ENCODE measurements at regions not wholly inside any gene's neighbourhood (a gene's known extent, or its start where the extent isn't known, plus 50 kb on each side); places are given as distances from the start of the nearest gene placed in this dataset.

- TF ChIP-seq CTCF (IDR thresholded peaks at IDR 0.05; ENCODE audit: low read depth, low read length) (no peak), EZH2phosphoT487 (IDR thresholded peaks at IDR 0.05; ENCODE audit: low read depth) (no peak)
- H3K4me1 ChIP-seq (ENCODE audit: low read length): no peaks in the 10 kb centered on the region
- no peak overlapping the region for H3K9ac ChIP-seq (ENCODE audit: low read length)
- H2AFZ ChIP-seq (ENCODE audit: low read depth, low read length): no peak overlapping the region
- no peak overlapping the region for H3K4me2 ChIP-seq (ENCODE audit: low read length)
- no peaks in the 10 kb centered on the region for H3K79me2 ChIP-seq (ENCODE audit: low read length)
- H4K20me1 ChIP-seq (ENCODE audit: insufficient read depth, low read length): no peaks in the 10 kb centered on the region
- no peak overlapping the region for H3K27ac ChIP-seq (ENCODE audit: low read length)
- 0 out of 2 replicates have a peak, but pooled peaks cover 6% of the 10 kb centered on the region for H3K9me3 ChIP-seq (ENCODE audit: insufficient read depth, low read length)
- H3K4me3 ChIP-seq (ENCODE audit: low read length): no peak overlapping the region
- no peaks in the 10 kb centered on the region for H3K36me3 ChIP-seq (replicated peaks; ENCODE audit: low read depth, low read length)
- peaks cover 11% of the 10 kb centered on the region for H3K27me3 ChIP-seq (ENCODE audit: low read depth, low read length)
Observed at GRCh38 chr9:86668488-86668887, 278.8 kb downstream of the GAS1 start.

- H4K20me1 ChIP-seq (ENCODE audit: insufficient read depth, low read length): no peaks in the 10 kb centered on the region
- no peak for TF ChIP-seq EZH2phosphoT487 (IDR thresholded peaks at IDR 0.05; ENCODE audit: low read depth)
- TF ChIP-seq CTCF (IDR thresholded peaks at IDR 0.05; ENCODE audit: low read depth, low read length): no peak
- H3K27ac ChIP-seq (ENCODE audit: low read length): no peak overlapping the region
- no peak overlapping the region for H3K9ac ChIP-seq (ENCODE audit: low read length)
- H2AFZ ChIP-seq (ENCODE audit: low read depth, low read length): no peak overlapping the region
- no peaks in the 10 kb centered on the region for H3K79me2 ChIP-seq (ENCODE audit: low read length)
- H3K4me3 ChIP-seq (ENCODE audit: low read length): no peak overlapping the region
- 0 out of 2 replicates have a peak, but pooled peaks cover 6% of the 10 kb centered on the region for H3K9me3 ChIP-seq (ENCODE audit: insufficient read depth, low read length)
- H3K4me1 ChIP-seq (ENCODE audit: low read length): no peaks in the 10 kb centered on the region
- H3K4me2 ChIP-seq (ENCODE audit: low read length): no peak overlapping the region
- H3K27me3 ChIP-seq (ENCODE audit: low read depth, low read length): 0 out of 2 replicates have a peak, but pooled peaks cover under 1% of the 10 kb centered on the region
- H3K36me3 ChIP-seq (replicated peaks; ENCODE audit: low read depth, low read length): no peaks in the 10 kb centered on the region
Observed at GRCh38 chr9:86667307-86667706, 280.0 kb downstream of the GAS1 start.

- Histone ChIP-seq H3K4me3 (ENCODE audit: low read length) (no peak overlapping the region), H3K79me2 (ENCODE audit: low read length) (no peaks in the 10 kb centered on the region), H3K9ac (ENCODE audit: low read length) (no peak overlapping the region), H2AFZ (ENCODE audit: low read depth, low read length) (no peak overlapping the region), H3K4me1 (ENCODE audit: low read length) (no peaks in the 10 kb centered on the region), H4K20me1 (ENCODE audit: insufficient read depth, low read length) (no peaks in the 10 kb centered on the region), H3K27ac (ENCODE audit: low read length) (no peak overlapping the region), H3K4me2 (ENCODE audit: low read length) (no peak overlapping the region), H3K36me3 (replicated peaks; ENCODE audit: low read depth, low read length) (no peaks in the 10 kb centered on the region), H3K27me3 (ENCODE audit: low read depth, low read length) (no peaks in the 10 kb centered on the region), H3K9me3 (ENCODE audit: insufficient read depth, low read length) (no peaks in the 10 kb centered on the region)
- TF ChIP-seq EZH2phosphoT487 (IDR thresholded peaks at IDR 0.05; ENCODE audit: low read depth) (no peak), CTCF (IDR thresholded peaks at IDR 0.05; ENCODE audit: low read depth, low read length) (no peak)
Observed at GRCh38 chr9:86665416-86665815, 281.9 kb downstream of the GAS1 start.

GRCh38 chr9:86664603-86665002 is 282.7 kb downstream of the GAS1 start:
- Histone ChIP-seq H3K9me3 (ENCODE audit: insufficient read depth, low read length) (no peaks in the 10 kb centered on the region), H3K27ac (ENCODE audit: low read length) (no peak overlapping the region), H3K27me3 (ENCODE audit: low read depth, low read length) (no peaks in the 10 kb centered on the region), H3K4me2 (ENCODE audit: low read length) (no peak overlapping the region), H3K9ac (ENCODE audit: low read length) (no peak overlapping the region), H3K36me3 (replicated peaks; ENCODE audit: low read depth, low read length) (no peaks in the 10 kb centered on the region), H3K4me1 (ENCODE audit: low read length) (no peaks in the 10 kb centered on the region), H3K4me3 (ENCODE audit: low read length) (no peak overlapping the region), H4K20me1 (ENCODE audit: insufficient read depth, low read length) (no peaks in the 10 kb centered on the region), H2AFZ (ENCODE audit: low read depth, low read length) (no peak overlapping the region), H3K79me2 (ENCODE audit: low read length) (no peaks in the 10 kb centered on the region)
- TF ChIP-seq CTCF (IDR thresholded peaks at IDR 0.05; ENCODE audit: low read depth, low read length) (no peak), EZH2phosphoT487 (IDR thresholded peaks at IDR 0.05; ENCODE audit: low read depth) (no peak)
